ENCODE measurements at regions not wholly inside any gene's neighbourhood (a gene's known extent, or its start where the extent isn't known, plus 50 kb on each side); places are given as distances from the start of the nearest gene placed in this dataset.

DNA sequence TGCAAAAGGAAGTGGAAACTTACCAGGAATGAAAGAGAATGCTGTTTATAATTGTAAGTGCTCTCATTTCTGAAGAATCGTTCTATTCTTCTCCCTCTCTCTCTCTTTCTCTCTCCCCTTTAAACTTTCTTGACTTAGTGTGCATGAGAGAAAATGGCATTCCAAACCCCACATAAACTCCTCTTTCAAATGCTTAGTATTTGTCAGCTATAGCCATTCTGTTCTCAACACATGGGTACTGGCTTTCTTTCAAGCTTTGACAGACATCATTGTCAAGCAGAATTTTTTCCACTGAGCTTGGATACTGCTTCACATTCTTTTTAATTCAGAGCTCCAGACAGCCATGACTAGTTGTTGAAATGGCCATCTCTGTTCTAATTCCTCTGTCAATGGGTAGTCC is 51.1 kb upstream of the PREP start:
- DNase-seq (ENCODE audit: low read depth, low spot score) = peak; percentile 25
- TF ChIP-seq YY1 (IDR thresholded peaks at IDR 0.05; ENCODE audit: insufficient read depth, insufficient read length) (no peak), ZNF274 (IDR thresholded peaks at IDR 0.05; ENCODE audit: low read depth, low read length) (no peak), SUZ12 (IDR thresholded peaks at IDR 0.05; ENCODE audit: extremely low read depth, insufficient read depth, insufficient read length) (no peak)
- Histone ChIP-seq H3K4me1 (ENCODE audit: insufficient read depth, insufficient read length) (no peaks in the 10 kb centered on the region), H3K36me3 (ENCODE audit: insufficient read depth, insufficient read length, low read length) (no peaks in the 10 kb centered on the region), H3K4me3 (ENCODE audit: insufficient read length, low read depth) (no peak overlapping the region), H3K27me3 (ENCODE audit: insufficient read depth, insufficient read length) (no peaks in the 10 kb centered on the region), H3K9ac (ENCODE audit: insufficient read length, low read depth) (no peak overlapping the region), H3K9me3 (ENCODE audit: insufficient read depth, low read length) (no peaks in the 10 kb centered on the region)

- H3K9me3 ChIP-seq (ENCODE audit: insufficient read depth, low read length) = no peaks in the 10 kb centered on the region
- no peak overlapping the region for H3K9ac ChIP-seq (ENCODE audit: insufficient read length, low read depth)
- no peaks in the 10 kb centered on the region for H3K36me3 ChIP-seq (ENCODE audit: insufficient read depth, insufficient read length, low read length)
- no peaks in the 10 kb centered on the region for H3K27me3 ChIP-seq (ENCODE audit: insufficient read depth, insufficient read length)
- no peak for TF ChIP-seq YY1 (IDR thresholded peaks at IDR 0.05; ENCODE audit: insufficient read depth, insufficient read length)
- no peak for TF ChIP-seq SUZ12 (IDR thresholded peaks at IDR 0.05; ENCODE audit: extremely low read depth, insufficient read depth, insufficient read length)
- TF ChIP-seq ZNF274 (IDR thresholded peaks at IDR 0.05; ENCODE audit: low read depth, low read length) = no peak
- no peak for DNase-seq (ENCODE audit: low read depth, low spot score)
- H3K4me1 ChIP-seq (ENCODE audit: insufficient read depth, insufficient read length) = no peaks in the 10 kb centered on the region
- H3K4me3 ChIP-seq (ENCODE audit: insufficient read length, low read depth) = no peak overlapping the region
These were observed 50.3 kb upstream of the PREP start for GRCh38 chr6:105452924-105453756.
